Activated naive CD8-positive, alpha-beta T cell (primary cell): ENCODE measurements at regions not wholly inside any gene's neighbourhood (a gene's known extent, or its start where the extent isn't known, plus 50 kb on each side); places are given as distances from the start of the nearest gene placed in this dataset.
"Not testable (repeated sequence)": the region's sequence is repeated elsewhere in the genome, so short reads cannot be mapped to it uniquely, and the experiment has no call there.

Experiments
- H3K27ac Mint-ChIP-seq: one replicate; pipeline ENCODE4 v1.8.0; 2021; ENCODE audit warnings: mixed read lengths
- H3K27me3 Mint-ChIP-seq: one replicate; pipeline ENCODE4 v1.8.0; 2021; ENCODE audit warnings: mixed read lengths
- H3K36me3 Mint-ChIP-seq: one replicate; pipeline ENCODE4 v1.8.0; 2021; ENCODE audit warnings: mixed read lengths
- H3K4me1 Mint-ChIP-seq: one replicate; pipeline ENCODE4 v1.8.0; 2021; ENCODE audit warnings: low read depth, mixed read lengths
- H3K4me3 Mint-ChIP-seq: one replicate; pipeline ENCODE4 v1.8.0; 2021; ENCODE audit warnings: mild to moderate bottlenecking, mixed read lengths
- H3K9me3 Mint-ChIP-seq: one replicate; pipeline ENCODE4 v1.8.0; 2021; ENCODE audit warnings: low read depth, mixed read lengths

- H3K4me1 Mint-ChIP-seq, H3K27ac Mint-ChIP-seq, H3K27me3 Mint-ChIP-seq, H3K9me3 Mint-ChIP-seq, H3K36me3 Mint-ChIP-seq, H3K4me3 Mint-ChIP-seq: not testable (repeated sequence)
Measured at GRCh38 chr7:51805783-51806431, 489.3 kb upstream of the COBL start.

- no peaks in the 10 kb centered on the region for H3K4me1 Mint-ChIP-seq
- H3K36me3 Mint-ChIP-seq = no peaks in the 10 kb centered on the region
- no peak overlapping the region for H3K27ac Mint-ChIP-seq
- H3K4me3 Mint-ChIP-seq = no peak overlapping the region
- no peaks in the 10 kb centered on the region for H3K27me3 Mint-ChIP-seq
- no peaks in the 10 kb centered on the region for H3K9me3 Mint-ChIP-seq
Measured at GRCh38 chr7:51802718-51803117, 486.1 kb upstream of the COBL start.

GRCh38 chr7:51797371-51797770 is 480.8 kb upstream of the COBL start:
- no peaks in the 10 kb centered on the region for H3K9me3 Mint-ChIP-seq
- H3K4me1 Mint-ChIP-seq = no peaks in the 10 kb centered on the region
- H3K4me3 Mint-ChIP-seq = no peak overlapping the region
- no peaks in the 10 kb centered on the region for H3K27me3 Mint-ChIP-seq
- H3K27ac Mint-ChIP-seq = no peak overlapping the region
- no peaks in the 10 kb centered on the region for H3K36me3 Mint-ChIP-seq

- H3K9me3 Mint-ChIP-seq = no peaks in the 10 kb centered on the region
- no peaks in the 10 kb centered on the region for H3K4me1 Mint-ChIP-seq
- no peaks in the 10 kb centered on the region for H3K27me3 Mint-ChIP-seq
- H3K27ac Mint-ChIP-seq = no peak overlapping the region
- no peak overlapping the region for H3K4me3 Mint-ChIP-seq
- H3K36me3 Mint-ChIP-seq = no peaks in the 10 kb centered on the region
Measured at GRCh38 chr7:51792796-51793195, 476.2 kb upstream of the COBL start.

- Mint-ChIP-seq H3K27me3 (no peaks in the 10 kb centered on the region), H3K4me3 (no peak overlapping the region), H3K36me3 (no peaks in the 10 kb centered on the region), H3K4me1 (no peaks in the 10 kb centered on the region), H3K27ac (no peak overlapping the region), H3K9me3 (peaks cover 4% of the 10 kb centered on the region)
Measured at GRCh38 chr7:51789489-51789888, 472.9 kb upstream of the COBL start.

GRCh38 chr7:51786284-51786683 is 469.7 kb upstream of the COBL start:
- Mint-ChIP-seq H3K27me3 (no peaks in the 10 kb centered on the region), H3K27ac (no peak overlapping the region), H3K9me3 (peaks cover 4% of the 10 kb centered on the region), H3K36me3 (no peaks in the 10 kb centered on the region), H3K4me1 (no peaks in the 10 kb centered on the region), H3K4me3 (no peak overlapping the region)

- Mint-ChIP-seq H3K36me3 (no peaks in the 10 kb centered on the region), H3K27me3 (no peaks in the 10 kb centered on the region), H3K27ac (no peak overlapping the region), H3K9me3 (peaks cover 4% of the 10 kb centered on the region), H3K4me1 (no peaks in the 10 kb centered on the region), H3K4me3 (no peak overlapping the region)
Measured at GRCh38 chr7:51785876-51786275, 469.3 kb upstream of the COBL start.

- peaks cover 4% of the 10 kb centered on the region for H3K9me3 Mint-ChIP-seq
- H3K36me3 Mint-ChIP-seq = no peaks in the 10 kb centered on the region
Measured at GRCh38 chr7:51785171-51785570, 468.6 kb upstream of the COBL start.

GRCh38 chr7:51783241-51783640 is 466.6 kb upstream of the COBL start:
- no peaks in the 10 kb centered on the region for H3K36me3 Mint-ChIP-seq
- no peak overlapping the region for H3K27ac Mint-ChIP-seq
- H3K9me3 Mint-ChIP-seq = peaks cover 4% of the 10 kb centered on the region
- H3K4me3 Mint-ChIP-seq = no peak overlapping the region
- no peaks in the 10 kb centered on the region for H3K4me1 Mint-ChIP-seq
- no peaks in the 10 kb centered on the region for H3K27me3 Mint-ChIP-seq

More at GRCh38 chr7:51785171-51785570, 468.6 kb upstream of the COBL start:
- Mint-ChIP-seq H3K27me3 (no peaks in the 10 kb centered on the region), H3K4me3 (no peak overlapping the region), H3K27ac (no peak overlapping the region), H3K4me1 (no peaks in the 10 kb centered on the region)

GRCh38 chr7:51778121-51778520 is 461.5 kb upstream of the COBL start:
- no peaks in the 10 kb centered on the region for H3K27me3 Mint-ChIP-seq
- H3K9me3 Mint-ChIP-seq = no peaks in the 10 kb centered on the region
- no peak overlapping the region for H3K27ac Mint-ChIP-seq
- no peaks in the 10 kb centered on the region for H3K4me1 Mint-ChIP-seq
- H3K4me3 Mint-ChIP-seq = no peak overlapping the region
- H3K36me3 Mint-ChIP-seq = no peaks in the 10 kb centered on the region

- H3K4me1 Mint-ChIP-seq = no peaks in the 10 kb centered on the region
- H3K9me3 Mint-ChIP-seq = peaks cover 3% of the 10 kb centered on the region
- H3K27me3 Mint-ChIP-seq = no peaks in the 10 kb centered on the region
- no peak overlapping the region for H3K27ac Mint-ChIP-seq
- no peaks in the 10 kb centered on the region for H3K36me3 Mint-ChIP-seq
- H3K4me3 Mint-ChIP-seq = no peak overlapping the region
Measured at GRCh38 chr7:51774178-51774577, 457.6 kb upstream of the COBL start.

- Mint-ChIP-seq H3K4me3 (no peak overlapping the region), H3K4me1 (no peaks in the 10 kb centered on the region), H3K27ac (no peak overlapping the region), H3K27me3 (no peaks in the 10 kb centered on the region), H3K9me3 (peaks cover 3% of the 10 kb centered on the region), H3K36me3 (no peaks in the 10 kb centered on the region)
Measured at GRCh38 chr7:51772190-51772589, 455.6 kb upstream of the COBL start.

GRCh38 chr7:51764976-51765375 is 448.4 kb upstream of the COBL start:
- no peaks in the 10 kb centered on the region for H3K36me3 Mint-ChIP-seq
- H3K9me3 Mint-ChIP-seq = peaks cover 2% of the 10 kb centered on the region
- H3K27ac Mint-ChIP-seq = no peak overlapping the region
- no peak overlapping the region for H3K4me3 Mint-ChIP-seq
- H3K4me1 Mint-ChIP-seq = no peaks in the 10 kb centered on the region
- no peaks in the 10 kb centered on the region for H3K27me3 Mint-ChIP-seq

GRCh38 chr7:51759985-51760384 is 443.4 kb upstream of the COBL start:
- Mint-ChIP-seq H3K27ac (no peak overlapping the region), H3K27me3 (no peaks in the 10 kb centered on the region), H3K4me1 (no peaks in the 10 kb centered on the region), H3K4me3 (no peak overlapping the region), H3K9me3 (peaks cover 5% of the 10 kb centered on the region), H3K36me3 (no peaks in the 10 kb centered on the region)

GRCh38 chr7:51757960-51758359 is 441.4 kb upstream of the COBL start:
- no peak overlapping the region for H3K27ac Mint-ChIP-seq
- H3K36me3 Mint-ChIP-seq = no peaks in the 10 kb centered on the region
- no peaks in the 10 kb centered on the region for H3K4me1 Mint-ChIP-seq
- peaks cover 5% of the 10 kb centered on the region for H3K9me3 Mint-ChIP-seq
- no peak overlapping the region for H3K4me3 Mint-ChIP-seq
- H3K27me3 Mint-ChIP-seq = no peaks in the 10 kb centered on the region

GRCh38 chr7:51732951-51733350 is 416.3 kb upstream of the COBL start:
- Mint-ChIP-seq H3K36me3 (no peaks in the 10 kb centered on the region), H3K27me3 (no peaks in the 10 kb centered on the region), H3K9me3 (peaks cover 12% of the 10 kb centered on the region)

More at GRCh38 chr7:51732951-51733350, 416.3 kb upstream of the COBL start:
- no peak overlapping the region for H3K4me3 Mint-ChIP-seq
- no peak overlapping the region for H3K27ac Mint-ChIP-seq
- H3K4me1 Mint-ChIP-seq = no peaks in the 10 kb centered on the region
